ENCODE measurements at regions not wholly inside any gene's neighbourhood (a gene's known extent, or its start where the extent isn't known, plus 50 kb on each side); places are given as distances from the start of the nearest gene placed in this dataset.

- intact Hi-C loops (cut with DNase I; ENCODE audit: low total_unique reads), result no loop called here
- 70 to 71% methylated on average over 10 of the region's 10 CpGs for WGBS, 2 donors
- no peak overlapping the region for H3K4me3 ChIP-seq (ENCODE audit: low read depth, poor library complexity, severe bottlenecking)
- no peak for TF ChIP-seq CTCF (IDR thresholded peaks at IDR 0.05)
- no peak for DNase-seq (ENCODE audit: low spot score in 2 of 2)
Measured at GRCh38 chr12:116393255-116393654, 115.8 kb upstream of the MED13L start.

GRCh38 chr12:116393859-116394650 is 116.6 kb upstream of the MED13L start:
- intact Hi-C loops (cut with DNase I; ENCODE audit: low total_unique reads), result no loop called here
- H3K4me3 ChIP-seq (ENCODE audit: low read depth, poor library complexity, severe bottlenecking), result no peak overlapping the region
- no peak for TF ChIP-seq CTCF (IDR thresholded peaks at IDR 0.05)
- TF ChIP-seq POLR2A (IDR thresholded peaks at IDR 0.05), result no peak
- 86% methylated on average over 14 of the region's 14 CpGs for WGBS, 2 donors
- no peak for DNase-seq (ENCODE audit: low spot score in 2 of 2)

GRCh38 chr12:116395396-116395795 is 117.9 kb upstream of the MED13L start:
- TF ChIP-seq CTCF (IDR thresholded peaks at IDR 0.05) (no peak), POLR2A (IDR thresholded peaks at IDR 0.05) (no peak)
- 0 to 2% methylated on average over 1 of the region's 1 CpG for WGBS, 2 donors
- no peak for DNase-seq (ENCODE audit: low spot score in 2 of 2)
- intact Hi-C loops (cut with DNase I; ENCODE audit: low total_unique reads), result no loop called here
- H3K4me3 ChIP-seq (ENCODE audit: low read depth, poor library complexity, severe bottlenecking), result no peak overlapping the region

GRCh38 chr12:116397148-116397547 is 119.7 kb upstream of the MED13L start:
- H3K4me3 ChIP-seq (ENCODE audit: low read depth, poor library complexity, severe bottlenecking), result no peak overlapping the region
- TF ChIP-seq POLR2A (IDR thresholded peaks at IDR 0.05) (no peak), CTCF (IDR thresholded peaks at IDR 0.05) (no peak)
- WGBS, 2 donors, result 61 to 66% methylated on average over 3 of the region's 3 CpGs
- intact Hi-C loops (cut with DNase I; ENCODE audit: low total_unique reads), result no loop called here
- DNase-seq (ENCODE audit: low spot score in 2 of 2), result no peak

GRCh38 chr12:116398193-116398592 is 120.7 kb upstream of the MED13L start:
- intact Hi-C loops (cut with DNase I; ENCODE audit: low total_unique reads), result no loop called here
- no peak overlapping the region for H3K4me3 ChIP-seq (ENCODE audit: low read depth, poor library complexity, severe bottlenecking)
- no peak for TF ChIP-seq CTCF (IDR thresholded peaks at IDR 0.05)
- no peak for TF ChIP-seq POLR2A (IDR thresholded peaks at IDR 0.05)
- DNase-seq (ENCODE audit: low spot score in 2 of 2), result no peak

- DNase-seq (ENCODE audit: low spot score in 2 of 2), result no peak
- TF ChIP-seq POLR2A (IDR thresholded peaks at IDR 0.05) (no peak), CTCF (IDR thresholded peaks at IDR 0.05) (no peak)
- intact Hi-C loops (cut with DNase I; ENCODE audit: low total_unique reads), result no loop called here
- H3K4me3 ChIP-seq (ENCODE audit: low read depth, poor library complexity, severe bottlenecking), result no peak overlapping the region
- 88 to 93% methylated on average over 1 of the region's 1 CpG for WGBS, 2 donors
Measured at GRCh38 chr12:116399055-116399454, 121.6 kb upstream of the MED13L start.

Data from lower leg skin (tissue), 4 donors.